Stomach (tissue), 8 donors: ENCODE measurements at regions not wholly inside any gene's neighbourhood (a gene's known extent, or its start where the extent isn't known, plus 50 kb on each side); places are given as distances from the start of the nearest gene placed in this dataset.

Experiments
- DNase-seq, 2 donors: peaks; one replicate each; pipeline versions ENCODE4 v3.0.0 to v3.0.0-alpha.2; 2013 to 2019
- H3K27ac ChIP-seq, 5 donors: fragments of 200-600 bp in 4 of 5; sonication (generic) in 4 of 5; one replicate each; pipeline ENCODE4 v1.5.1; 2013 to 2019; ENCODE audit warnings: mild to moderate bottlenecking in 1 of 5, moderate library complexity in 1 of 5
- H3K27me3 ChIP-seq, 3 donors: fragments of 200-600 bp; sonication (generic); one replicate each; pipeline ENCODE4 v1.5.1; 2017 to 2019; ENCODE audit warnings: mixed run types in 1 of 3
- H3K36me3 ChIP-seq, 4 donors: fragments of 200-600 bp; sonication (generic); 1 replicate in 3 of 4; 2 replicates in 1 of 4; pipeline ENCODE4 v1.5.1; 2016 to 2019
- H3K4me1 ChIP-seq, 4 donors: fragments of 200-600 bp; sonication (generic); one replicate each; pipeline ENCODE4 v1.5.1; 2016 to 2019
- H3K4me3 ChIP-seq, 4 donors: fragments of 200-600 bp; sonication (generic) in 3 of 4; one replicate each; pipeline ENCODE4 v1.5.1; 2016 to 2019; ENCODE audit warnings: mild to moderate bottlenecking in 1 of 4
- H3K9me3 ChIP-seq, 4 donors: fragments of 200-600 bp; sonication (generic); one replicate each; pipeline ENCODE4 v1.5.1; 2016 to 2019
- EP300 ChIP-seq: sonication (generic); formaldehyde crosslinking; IDR thresholded peaks from one replicate; pipeline ENCODE4 v1.6.1; 2017; ENCODE audit warnings: antibody characterized with exemption
- POLR2A ChIP-seq, 4 donors: fragments of 450-650 bp; IDR thresholded peaks; one replicate each; pipeline ENCODE4 v1.6.1; 2016; ENCODE audit warnings: antibody characterized with exemption in 4 of 4, control low read depth in 2 of 4, mild to moderate bottlenecking in 1 of 4, moderate library complexity in 1 of 4
- POLR2AphosphoS5 ChIP-seq, 3 donors: sonication (generic); formaldehyde crosslinking; IDR thresholded peaks; one replicate each; pipeline ENCODE4 v1.6.1; 2016; ENCODE audit warnings: antibody characterized with exemption in 3 of 3
- WGBS, 5 donors: extraction: QIAGEN DNeasy Blood & Tissue Kit in 3 of 5; methylation state at CpG; one replicate each; pipeline versions ENCODE4 v1.1.5 to v1.1.7; 2013 to 2018; 5-methylcytosine and 5-hydroxymethylcytosine counted together
- intact Hi-C: fragments of 100-400 bp; cut with DNase I; formaldehyde crosslinking; loops from one replicate; pipeline ENCODE4 v1.15.1; 2023; ENCODE audit warnings: low total_unique reads
- TF ChIP-seq, protein P1 (sequence below), 7 experiments: fragments of 450-650 bp in 4 of 7; fragments of 200-600 bp in 3 of 7; sonication (generic) in 3 of 7; IDR thresholded peaks; one replicate each; pipeline ENCODE4 v1.5.1; 2016 to 2019; ENCODE audit warnings: antibody characterized with exemption in 7 of 7, control low read depth in 2 of 7, mild to moderate bottlenecking in 1 of 7
- donor health status: healthy with polysubstance abuse.
- donor health status: Bipolar disorder and iron deficiency.
- donor health status: healthy.

DNA sequence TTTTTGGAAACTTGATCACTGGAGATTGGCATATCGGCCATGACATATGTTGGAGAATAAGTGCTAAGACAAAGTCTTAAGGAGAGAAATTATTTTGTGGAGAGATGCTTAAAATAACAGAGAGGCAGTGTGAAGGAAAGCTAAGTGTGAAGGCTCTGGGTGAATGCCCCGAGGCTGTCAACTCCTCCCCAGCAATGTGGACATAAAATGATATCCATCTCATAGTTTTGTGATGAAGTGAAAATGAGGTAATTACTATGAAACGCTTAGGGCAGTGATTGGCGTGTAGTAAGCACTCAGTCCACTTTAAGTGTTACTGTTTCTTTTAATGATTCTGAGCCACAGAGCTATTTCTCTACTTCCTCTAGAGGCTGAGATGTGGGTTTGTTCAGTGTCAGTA lies 195.8 kb upstream of the KLF12 start:
- WGBS, 5 donors = 74 to 81% (median 76%) methylated on average over 4 of the region's 4 CpGs
- no peaks in the 10 kb centered on the region for H3K27me3 ChIP-seq
- TF ChIP-seq POLR2A (IDR thresholded peaks at IDR 0.05) (no peak), POLR2AphosphoS5 (IDR thresholded peaks at IDR 0.05) (no peak), EP300 (no peak)
- TF ChIP-seq, protein P1, sequence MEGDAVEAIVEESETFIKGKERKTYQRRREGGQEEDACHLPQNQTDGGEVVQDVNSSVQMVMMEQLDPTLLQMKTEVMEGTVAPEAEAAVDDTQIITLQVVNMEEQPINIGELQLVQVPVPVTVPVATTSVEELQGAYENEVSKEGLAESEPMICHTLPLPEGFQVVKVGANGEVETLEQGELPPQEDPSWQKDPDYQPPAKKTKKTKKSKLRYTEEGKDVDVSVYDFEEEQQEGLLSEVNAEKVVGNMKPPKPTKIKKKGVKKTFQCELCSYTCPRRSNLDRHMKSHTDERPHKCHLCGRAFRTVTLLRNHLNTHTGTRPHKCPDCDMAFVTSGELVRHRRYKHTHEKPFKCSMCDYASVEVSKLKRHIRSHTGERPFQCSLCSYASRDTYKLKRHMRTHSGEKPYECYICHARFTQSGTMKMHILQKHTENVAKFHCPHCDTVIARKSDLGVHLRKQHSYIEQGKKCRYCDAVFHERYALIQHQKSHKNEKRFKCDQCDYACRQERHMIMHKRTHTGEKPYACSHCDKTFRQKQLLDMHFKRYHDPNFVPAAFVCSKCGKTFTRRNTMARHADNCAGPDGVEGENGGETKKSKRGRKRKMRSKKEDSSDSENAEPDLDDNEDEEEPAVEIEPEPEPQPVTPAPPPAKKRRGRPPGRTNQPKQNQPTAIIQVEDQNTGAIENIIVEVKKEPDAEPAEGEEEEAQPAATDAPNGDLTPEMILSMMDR (IDR thresholded peaks at IDR 0.05) = no peak
- no peaks in the 10 kb centered on the region for H3K9me3 ChIP-seq
- no peak for DNase-seq
- no peak overlapping the region for H3K4me3 ChIP-seq
- H3K27ac ChIP-seq = no peak overlapping the region
- intact Hi-C loops = no loop called here
- no peaks in the 10 kb centered on the region for H3K36me3 ChIP-seq
- peaks cover 0 to 5% (median 0%) of the 10 kb centered on the region in 4 donors for H3K4me1 ChIP-seq

DNA sequence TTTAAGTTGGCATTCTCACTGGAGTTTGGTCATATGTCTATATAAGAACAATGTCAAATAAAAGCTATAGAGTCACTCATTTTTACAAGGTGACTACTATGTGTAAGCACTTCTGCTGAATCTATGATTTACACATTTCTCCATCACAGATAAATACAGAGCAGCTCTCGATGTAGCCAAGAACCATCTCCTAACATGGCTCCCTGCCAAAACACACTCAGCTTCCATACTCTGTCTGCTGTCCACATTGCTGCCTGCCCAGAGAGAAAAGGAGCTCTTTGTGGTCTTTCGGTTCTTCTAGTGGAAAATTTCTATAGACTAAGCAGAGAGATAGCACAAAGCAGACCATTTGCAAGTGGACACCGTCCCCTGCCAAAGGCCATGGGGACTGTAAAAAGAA lies 190.9 kb upstream of the KLF12 start:
- intact Hi-C loops = no loop called here

DNA sequence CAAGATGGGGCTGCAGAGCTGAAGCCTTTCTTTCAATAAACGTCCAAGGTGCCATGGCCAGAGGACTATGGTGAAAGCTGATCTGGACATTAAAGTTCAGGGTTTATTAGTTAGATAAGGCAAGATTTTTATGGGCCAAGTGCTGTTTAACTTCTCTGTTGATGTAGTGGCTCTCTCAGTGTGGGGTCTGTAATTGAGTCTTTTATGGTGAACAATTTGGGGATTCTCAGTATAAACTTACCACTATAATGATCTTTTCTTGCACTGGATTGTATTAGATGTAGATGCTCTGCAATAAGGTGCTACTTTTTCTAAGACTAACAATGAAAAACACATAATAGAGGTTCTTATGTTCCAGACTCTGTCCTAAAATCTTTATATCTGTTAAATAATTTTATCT lies 190.1 kb upstream of the KLF12 start:
- intact Hi-C loops = no loop called here
- peaks cover 0 to 7% (median 0%) of the 10 kb centered on the region in 4 donors for H3K4me1 ChIP-seq
- WGBS, 5 donors = 58 to 71% (median 63%) methylated on average over 1 of the region's 1 CpG
- no peak for DNase-seq
- H3K27ac ChIP-seq = no peak overlapping the region
- no peaks in the 10 kb centered on the region for H3K36me3 ChIP-seq
- H3K9me3 ChIP-seq = no peaks in the 10 kb centered on the region
- H3K27me3 ChIP-seq = no peaks in the 10 kb centered on the region
- H3K4me3 ChIP-seq = no peak overlapping the region
- TF ChIP-seq, protein P1 (IDR thresholded peaks at IDR 0.05) = no peak
- TF ChIP-seq POLR2AphosphoS5 (IDR thresholded peaks at IDR 0.05) (no peak), EP300 (no peak), POLR2A (IDR thresholded peaks at IDR 0.05) (no peak)

More for the DNA sequence above, 190.9 kb upstream of the KLF12 start:
- Histone ChIP-seq H3K4me3 (no peak overlapping the region), H3K27ac (no peak overlapping the region), H3K4me1 (peaks cover 0 to 7% (median 0%) of the 10 kb centered on the region in 4 donors), H3K27me3 (no peaks in the 10 kb centered on the region), H3K36me3 (no peaks in the 10 kb centered on the region), H3K9me3 (no peaks in the 10 kb centered on the region)
- 26 to 36% (median 33%) methylated on average over 3 of the region's 3 CpGs for WGBS, 5 donors
- DNase-seq = peak in 1 of 2 donors; percentile 82
- no peak for TF ChIP-seq POLR2AphosphoS5 (IDR thresholded peaks at IDR 0.05)
- TF ChIP-seq EP300 = no peak
- no peak for TF ChIP-seq POLR2A (IDR thresholded peaks at IDR 0.05)
- TF ChIP-seq, protein P1 (IDR thresholded peaks at IDR 0.05) = no peak

DNA sequence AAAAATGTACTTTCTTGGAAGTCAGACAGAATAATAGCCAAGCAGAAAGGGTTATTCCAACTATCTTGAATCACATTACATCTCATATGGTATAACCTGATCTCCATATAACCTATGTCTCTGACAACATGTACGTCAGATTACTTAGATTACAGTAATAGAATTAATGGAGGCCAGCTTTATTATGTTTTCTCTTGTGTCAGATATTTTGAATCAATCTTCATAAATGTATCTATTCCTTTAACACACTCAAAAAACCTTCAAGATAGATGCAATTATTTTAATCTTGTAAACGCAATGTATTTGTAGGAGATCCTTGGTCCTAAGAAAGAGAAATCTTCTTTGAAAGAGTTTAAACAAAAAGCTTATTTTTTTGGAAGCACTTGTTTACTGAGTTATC lies 188.4 kb upstream of the KLF12 start:
- Histone ChIP-seq H3K4me3 (no peak overlapping the region), H3K9me3 (no peaks in the 10 kb centered on the region), H3K27ac (no peak overlapping the region), H3K4me1 (peaks cover 0 to 7% (median 0%) of the 10 kb centered on the region in 4 donors), H3K36me3 (no peaks in the 10 kb centered on the region), H3K27me3 (no peaks in the 10 kb centered on the region)
- DNase-seq = no peak
- 84 to 92% (median 87%) methylated on average over 2 of the region's 2 CpGs for WGBS, 5 donors
- intact Hi-C loops = no loop called here
- TF ChIP-seq, protein P1 (IDR thresholded peaks at IDR 0.05) = no peak
- TF ChIP-seq POLR2AphosphoS5 (IDR thresholded peaks at IDR 0.05) (no peak), POLR2A (IDR thresholded peaks at IDR 0.05) (no peak), EP300 (no peak)
